H9 (cell line): ENCODE measurements at regions not wholly inside any gene's neighbourhood (a gene's known extent, or its start where the extent isn't known, plus 50 kb on each side); places are given as distances from the start of the nearest gene placed in this dataset.

ENCODE experiments used
- DNase-seq: peaks from one replicate; pipeline ENCODE4 v3.0.0-alpha.2; 2017
- H2AFZ ChIP-seq: one replicate; pipeline ENCODE4 v1.6.1; 2013; ENCODE audit warnings: mild to moderate bottlenecking, low read length, control low read depth, moderate library complexity
- H2AK5ac ChIP-seq: 2 replicates; pipeline ENCODE4 v1.6.1; 2013; ENCODE audit warnings: low read length, control low read depth, mixed read lengths; ENCODE audit not compliant: insufficient read length
- H2BK120ac ChIP-seq: one replicate; pipeline ENCODE4 v1.6.1; 2013; ENCODE audit warnings: low read depth, mild to moderate bottlenecking, low read length, control low read depth, inconsistent platforms; ENCODE audit not compliant: poor library complexity, severe bottlenecking
- H2BK12ac ChIP-seq: 2 replicates; pipeline ENCODE4 v1.6.1; 2013; ENCODE audit warnings: low read length, control low read depth, mixed read lengths, low read depth; ENCODE audit not compliant: insufficient read length
- H2BK15ac ChIP-seq: 2 replicates; pipeline ENCODE4 v1.6.1; 2013; ENCODE audit warnings: low read depth, low read length, control low read depth
- H2BK20ac ChIP-seq: one replicate; pipeline ENCODE4 v1.6.1; 2013; ENCODE audit warnings: low read depth, mild to moderate bottlenecking, low read length, control low read depth, inconsistent platforms; ENCODE audit not compliant: poor library complexity, severe bottlenecking
- H2BK5ac ChIP-seq: 2 replicates; pipeline ENCODE4 v1.6.1; 2013; ENCODE audit warnings: low read length, control low read depth, mixed read lengths; ENCODE audit not compliant: insufficient read length
- H3K14ac ChIP-seq: 2 replicates; pipeline ENCODE4 v1.6.1; 2013; ENCODE audit warnings: low read length, control low read depth; ENCODE audit not compliant: insufficient read depth
- H3K18ac ChIP-seq: 2 replicates; pipeline ENCODE4 v1.6.1; 2013; ENCODE audit warnings: low read depth, mild to moderate bottlenecking, mixed read lengths, low read length, control low read depth; ENCODE audit not compliant: insufficient read length
- H3K23ac ChIP-seq: 2 replicates; pipeline ENCODE4 v1.6.1; 2013; ENCODE audit warnings: low read length, control low read depth, mixed read lengths, low read depth; ENCODE audit not compliant: insufficient read length
- H3K23me2 ChIP-seq: 2 replicates; pipeline ENCODE4 v1.6.1; 2013; ENCODE audit warnings: low read depth, mild to moderate bottlenecking, mixed read lengths, low read length, control low read depth; ENCODE audit not compliant: insufficient read length, poor library complexity, severe bottlenecking
- H3K27ac ChIP-seq: 2 replicates; pipeline ENCODE4 v1.5.1; 2013; ENCODE audit warnings: low read length, control low read depth, mixed read lengths, low read depth; ENCODE audit not compliant: insufficient read length
- H3K27me3 ChIP-seq: 2 replicates; pipeline ENCODE4 v1.6.1; 2013; ENCODE audit warnings: low read length, control low read depth, inconsistent platforms; ENCODE audit not compliant: insufficient read depth
- H3K4ac ChIP-seq: 2 replicates; pipeline ENCODE4 v1.6.1; 2013; ENCODE audit warnings: low read depth, mild to moderate bottlenecking, control low read depth, inconsistent platforms, low read length, moderate library complexity
- H3K4me1 ChIP-seq: 2 replicates; pipeline ENCODE4 v1.6.1; 2013; ENCODE audit warnings: low read length, control low read depth, inconsistent platforms; ENCODE audit not compliant: insufficient read depth
- H3K4me2 ChIP-seq: 2 replicates; pipeline ENCODE4 v1.6.1; 2013; ENCODE audit warnings: low read length, control low read depth, mixed read lengths; ENCODE audit not compliant: insufficient read length, insufficient read depth
- H3K56ac ChIP-seq: 2 replicates; pipeline ENCODE4 v1.6.1; 2013; ENCODE audit warnings: low read depth, mild to moderate bottlenecking, mixed read lengths, low read length, control low read depth; ENCODE audit not compliant: insufficient read length
- H3K79me1 ChIP-seq: 2 replicates; pipeline ENCODE4 v1.6.1; 2013; ENCODE audit warnings: low read depth, mild to moderate bottlenecking, moderate library complexity, low read length, control low read depth, inconsistent platforms; ENCODE audit not compliant: insufficient read depth, poor library complexity, severe bottlenecking
- H3K79me2 ChIP-seq: 2 replicates; pipeline ENCODE4 v1.6.1; 2013; ENCODE audit warnings: low read length, control low read depth, inconsistent platforms; ENCODE audit not compliant: insufficient read depth
- H3K9ac ChIP-seq: 2 replicates; pipeline ENCODE4 v1.6.1; 2013; ENCODE audit warnings: low read length, control low read depth, mixed read lengths; ENCODE audit not compliant: insufficient read length; ENCODE audit errors: extremely low read depth
- H3K9me3 ChIP-seq: one replicate; pipeline ENCODE4 v1.6.1; 2013; ENCODE audit warnings: low read depth, low read length, inconsistent platforms; ENCODE audit not compliant: control insufficient read depth
- H3T11ph ChIP-seq: one replicate; pipeline ENCODE4 v1.6.1; 2013; ENCODE audit warnings: mild to moderate bottlenecking, low read length, control low read depth, inconsistent platforms
- H4K20me1 ChIP-seq: one replicate; pipeline ENCODE4 v1.6.1; 2013; ENCODE audit not compliant: control insufficient read depth, insufficient read length, insufficient read depth
- H4K5ac ChIP-seq: 2 replicates; pipeline ENCODE4 v1.6.1; 2013; ENCODE audit warnings: low read depth, mild to moderate bottlenecking, mixed read lengths, low read length, control low read depth; ENCODE audit not compliant: insufficient read length
- H4K8ac ChIP-seq: replicated peaks from 2 replicates; pipeline ENCODE4 v1.6.1; 2013; ENCODE audit warnings: low read length, control low read depth, mixed read lengths, low read depth; ENCODE audit not compliant: insufficient read length
- H4K91ac ChIP-seq: 2 replicates; pipeline ENCODE4 v1.6.1; 2013; ENCODE audit warnings: low read depth, mild to moderate bottlenecking, moderate library complexity, mixed read lengths, low read length, control low read depth; ENCODE audit not compliant: insufficient read length
- H3K27ac Mint-ChIP-seq, 3 experiments: 2 replicates in 2 of 3; 3 replicates in 1 of 3; pipeline ENCODE4 v1.8.0; 2020 to 2021; ENCODE audit warnings: mixed read lengths in 3 of 3, mild to moderate bottlenecking in 1 of 3, moderate library complexity in 1 of 3
- H3K27me3 Mint-ChIP-seq: 2 replicates; pipeline ENCODE4 v1.8.0; 2021; ENCODE audit warnings: low read depth, mild to moderate bottlenecking, moderate library complexity, mixed read lengths
- H3K36me3 Mint-ChIP-seq, 3 experiments: 2 replicates in 2 of 3; 3 replicates in 1 of 3; pipeline ENCODE4 v1.8.0; 2020 to 2021; ENCODE audit warnings: low read depth in 3 of 3, mixed read lengths in 3 of 3; ENCODE audit not compliant: insufficient read depth in 1 of 3
- H3K4me1 Mint-ChIP-seq, 2 experiments: 2 replicates each; pipeline ENCODE4 v1.8.0; 2020; ENCODE audit warnings: mixed read lengths in 2 of 2
- H3K4me3 Mint-ChIP-seq, 2 experiments: 2 replicates in 1 of 2; 3 replicates in 1 of 2; pipeline ENCODE4 v1.8.0; 2020 to 2021; ENCODE audit warnings: mild to moderate bottlenecking in 2 of 2, mixed read lengths in 2 of 2, moderate library complexity in 1 of 2
- H3K9me3 Mint-ChIP-seq, 2 experiments: 2 replicates in 1 of 2; 3 replicates in 1 of 2; pipeline ENCODE4 v1.8.0; 2020; ENCODE audit warnings: mild to moderate bottlenecking in 2 of 2, mixed read lengths in 2 of 2, moderate library complexity in 1 of 2
- WGBS: extraction: QIAGEN DNeasy Blood & Tissue Kit; methylation state at CpG from one replicate; pipeline ENCODE4 v1.1.7; 2013; ENCODE audit warnings: missing lambda C conversion rate, low lambda C conversion rate, mixed read lengths; ENCODE audit not compliant: insufficient read length; ENCODE audit errors: extremely low coverage; 5-methylcytosine and 5-hydroxymethylcytosine counted together
- TF ChIP-seq, protein P1 (sequence below): fragments of 200-600 bp; sonication (generic); conservative IDR thresholded peaks from 3 replicates; pipeline ENCODE4 v1.8.0; 2021; ENCODE audit warnings: antibody characterized with exemption, mild to moderate bottlenecking

DNA sequence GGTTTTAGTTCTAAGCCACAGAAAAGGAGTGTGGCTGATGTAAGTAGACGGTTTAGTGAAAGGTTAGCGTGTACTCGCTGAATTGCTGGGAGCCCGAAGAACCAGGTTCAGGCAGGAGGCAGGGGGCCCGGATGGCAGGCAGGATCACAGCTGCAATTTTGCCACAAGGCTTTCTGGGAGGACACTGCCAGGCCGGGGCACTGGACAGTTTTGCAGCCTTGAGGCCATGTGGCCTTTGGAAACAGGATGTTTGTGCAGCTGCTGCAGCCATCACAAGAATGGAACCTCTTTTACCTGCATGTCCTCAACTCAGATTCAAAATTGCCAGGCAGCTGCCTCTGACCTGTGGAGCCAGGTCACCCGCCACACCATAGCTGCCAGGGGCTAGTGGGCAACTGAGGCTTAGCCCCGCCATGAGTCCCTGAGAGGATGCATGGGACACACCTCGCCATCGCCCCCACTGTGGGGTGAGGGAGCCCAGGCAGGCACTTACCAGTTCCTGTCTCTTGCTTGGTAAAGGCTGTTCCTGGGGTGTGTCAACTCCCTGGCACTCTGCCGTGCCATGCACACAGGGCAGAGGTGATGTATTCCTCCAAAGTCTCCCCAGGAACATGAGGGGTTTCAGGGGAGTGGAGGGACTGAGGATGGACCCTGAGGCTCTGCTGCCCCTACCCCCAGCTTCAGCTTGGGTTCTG lies 188.6 kb downstream of the RPS24 start:
- H3K23me2 ChIP-seq: no peaks in the 10 kb centered on the region
- H3K9ac ChIP-seq: no peak overlapping the region
- H4K20me1 ChIP-seq: no peaks in the 10 kb centered on the region
- H3K4me3 Mint-ChIP-seq: no peak overlapping the region
- WGBS: no CpG with 5 or more reads among the region's 11 CpGs
- peaks cover 3 to 4% of the 10 kb centered on the region in 2 experiments; a peak in 2 of 4 replicates for H3K4me1 Mint-ChIP-seq
- DNase-seq: no peak
- no peaks in the 10 kb centered on the region for H3K4me1 ChIP-seq
- H3K27ac ChIP-seq: no peak overlapping the region
- H2BK5ac ChIP-seq: no peak overlapping the region
- H2BK15ac ChIP-seq: no peak overlapping the region
- H3K9me3 ChIP-seq: no peaks in the 10 kb centered on the region
- H3K27me3 Mint-ChIP-seq: peaks cover 3% of the 10 kb centered on the region; the same call in 1 of the 2 replicates
- no peak overlapping the region for H3K4me2 ChIP-seq
- H4K5ac ChIP-seq: no peak overlapping the region
- no peak overlapping the region for H3T11ph ChIP-seq
- H3K79me2 ChIP-seq: no peaks in the 10 kb centered on the region
- TF ChIP-seq, protein P1, sequence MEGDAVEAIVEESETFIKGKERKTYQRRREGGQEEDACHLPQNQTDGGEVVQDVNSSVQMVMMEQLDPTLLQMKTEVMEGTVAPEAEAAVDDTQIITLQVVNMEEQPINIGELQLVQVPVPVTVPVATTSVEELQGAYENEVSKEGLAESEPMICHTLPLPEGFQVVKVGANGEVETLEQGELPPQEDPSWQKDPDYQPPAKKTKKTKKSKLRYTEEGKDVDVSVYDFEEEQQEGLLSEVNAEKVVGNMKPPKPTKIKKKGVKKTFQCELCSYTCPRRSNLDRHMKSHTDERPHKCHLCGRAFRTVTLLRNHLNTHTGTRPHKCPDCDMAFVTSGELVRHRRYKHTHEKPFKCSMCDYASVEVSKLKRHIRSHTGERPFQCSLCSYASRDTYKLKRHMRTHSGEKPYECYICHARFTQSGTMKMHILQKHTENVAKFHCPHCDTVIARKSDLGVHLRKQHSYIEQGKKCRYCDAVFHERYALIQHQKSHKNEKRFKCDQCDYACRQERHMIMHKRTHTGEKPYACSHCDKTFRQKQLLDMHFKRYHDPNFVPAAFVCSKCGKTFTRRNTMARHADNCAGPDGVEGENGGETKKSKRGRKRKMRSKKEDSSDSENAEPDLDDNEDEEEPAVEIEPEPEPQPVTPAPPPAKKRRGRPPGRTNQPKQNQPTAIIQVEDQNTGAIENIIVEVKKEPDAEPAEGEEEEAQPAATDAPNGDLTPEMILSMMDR: no peak
- no peak overlapping the region for H3K23ac ChIP-seq
- H4K8ac ChIP-seq: no peak overlapping the region
- no peaks in the 10 kb centered on the region for H3K79me1 ChIP-seq
- H3K27me3 ChIP-seq: no peaks in the 10 kb centered on the region
- no peak overlapping the region for H2AFZ ChIP-seq
- no peak overlapping the region for H4K91ac ChIP-seq
- no peak overlapping the region for H2BK20ac ChIP-seq
- no peak overlapping the region for H2AK5ac ChIP-seq
- H3K14ac ChIP-seq: no peak overlapping the region
- H3K4ac ChIP-seq: no peak overlapping the region
- no peak overlapping the region for H3K18ac ChIP-seq
- H2BK120ac ChIP-seq: no peak overlapping the region
- no peak overlapping the region for H2BK12ac ChIP-seq
- H3K27ac Mint-ChIP-seq: no peak overlapping the region
- no peaks in the 10 kb centered on the region for H3K36me3 Mint-ChIP-seq
- peaks cover 2 to 3% of the 10 kb centered on the region in 2 experiments; a peak in 2 of 5 replicates for H3K9me3 Mint-ChIP-seq
- no peak overlapping the region for H3K56ac ChIP-seq
